ENCODE measurements at regions not wholly inside any gene's neighbourhood (a gene's known extent, or its start where the extent isn't known, plus 50 kb on each side); places are given as distances from the start of the nearest gene placed in this dataset.

DNA sequence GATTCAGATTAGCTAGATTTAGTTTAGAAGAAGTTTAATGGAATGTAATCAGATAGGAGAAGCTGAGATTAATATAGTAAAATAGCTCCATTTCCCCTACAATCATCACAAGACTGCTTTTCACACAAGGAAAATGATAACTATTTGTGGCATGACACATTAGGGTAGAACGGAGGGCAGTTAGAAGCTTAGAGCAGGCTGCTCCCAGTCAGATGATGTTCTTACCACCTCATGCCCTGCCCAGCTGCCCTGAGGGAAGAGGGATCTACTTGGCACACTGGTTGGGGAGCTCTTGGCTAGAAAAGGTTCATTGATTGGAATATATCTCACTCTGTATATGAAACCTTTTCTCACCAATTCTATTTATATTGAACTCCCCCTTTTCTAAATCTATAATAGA is 180.7 kb upstream of the IL15 start (continued):
- TF ChIP-seq CTCF (IDR thresholded peaks at IDR 0.05 in 2 of 3, conservative IDR thresholded peaks at IDR 0.05 in 1 of 3; ENCODE audit: insufficient read depth in 2 of 3, low read depth in 1 of 3, low read length in 3 of 3): no peak

GRCh38 chr4:141457653-141458052 is 178.7 kb upstream of the IL15 start:
- Histone ChIP-seq H3K9ac (ENCODE audit: insufficient read depth in 1 of 2, low read depth in 2 of 2, low read length in 2 of 2) (no peak overlapping the region), H3K27ac (ENCODE audit: extremely low read depth, low read depth, low read length) (no peak overlapping the region), H3K36me3 (ENCODE audit: control insufficient read depth, insufficient read depth, low read length) (no peaks in the 10 kb centered on the region), H3K4me2 (ENCODE audit: insufficient read depth, low read length) (no peak overlapping the region), H3K9me1 (ENCODE audit: control insufficient read depth, insufficient read depth, low read length) (no peaks in the 10 kb centered on the region), H3K9me3 (replicated peaks; ENCODE audit: control insufficient read depth, insufficient read depth, low read depth, low read length) (no peaks in the 10 kb centered on the region; the same call in 1 of the 2 replicates), H2AFZ (ENCODE audit: low read depth, low read length) (no peak overlapping the region), H3K4me1 (replicated peaks in 1 of 2; ENCODE audit: control insufficient read depth in 2 of 2, insufficient read depth in 2 of 2, low read length in 2 of 2) (no peaks in the 10 kb centered on the region), H3K27me3 (ENCODE audit: control insufficient read depth in 2 of 2, insufficient read depth in 2 of 2, low read length in 2 of 2) (no peaks in the 10 kb centered on the region), H4K20me1 (replicated peaks; ENCODE audit: control insufficient read depth, insufficient read depth, low read length) (no peaks in the 10 kb centered on the region), H3K4me3 (no peak overlapping the region), H3K79me2 (ENCODE audit: control insufficient read depth, insufficient read depth, low read length) (no peaks in the 10 kb centered on the region; the same call in 2 of the 3 replicates)
- in situ Hi-C loops (cut with MboI) (no loop called here), intact Hi-C loops (cut with micrococcal nuclease) (no loop called here)
- POLR2A ChIA-PET: no interaction called here
- FAIRE-seq (no peak), ATAC-seq (no peak), DNase-seq (ENCODE audit: extremely low read depth in 1 of 4, low spot score in 3 of 4) (no peak)
- CTCF ChIA-PET (ENCODE audit: low intra/inter-chr PET ratio): no interaction called here
- BruUV-seq (replicated peaks): no TSS peak
- TF ChIP-seq SRSF9 (IDR thresholded peaks at IDR 0.05; ENCODE audit: borderline replicate concordance, low read depth, low read length): no peak
- no peak for TF ChIP-seq ZNF644 (tag; IDR thresholded peaks at IDR 0.05; ENCODE audit: low read depth)
- no peak for TF ChIP-seq TRIM28 (IDR thresholded peaks at IDR 0.05)
- TF ChIP-seq RBM39 (optimal IDR thresholded peaks at IDR 0.05; ENCODE audit: low read depth, low read length): no peak
- TF ChIP-seq ZBTB2 (IDR thresholded peaks at IDR 0.05): no peak
- no peak for TF ChIP-seq CEBPB (tag; IDR thresholded peaks at IDR 0.05)
- no peak for TF ChIP-seq ZBTB8A (IDR thresholded peaks at IDR 0.05; ENCODE audit: partially characterized antibody)
- no peak for TF ChIP-seq DDX20 (tag; IDR thresholded peaks at IDR 0.05; ENCODE audit: low read depth)
- TF ChIP-seq SP1 (CRISPR knock-in tag; IDR thresholded peaks at IDR 0.05): no peak
- TF ChIP-seq, protein P1, sequence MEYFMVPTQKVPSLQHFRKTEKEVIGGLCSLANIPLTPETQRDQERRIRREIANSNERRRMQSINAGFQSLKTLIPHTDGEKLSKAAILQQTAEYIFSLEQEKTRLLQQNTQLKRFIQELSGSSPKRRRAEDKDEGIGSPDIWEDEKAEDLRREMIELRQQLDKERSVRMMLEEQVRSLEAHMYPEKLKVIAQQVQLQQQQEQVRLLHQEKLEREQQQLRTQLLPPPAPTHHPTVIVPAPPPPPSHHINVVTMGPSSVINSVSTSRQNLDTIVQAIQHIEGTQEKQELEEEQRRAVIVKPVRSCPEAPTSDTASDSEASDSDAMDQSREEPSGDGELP (CRISPR knock-in tag; IDR thresholded peaks at IDR 0.05; ENCODE audit: borderline replicate concordance): no peak
- no peak for TF ChIP-seq TCF7L2 (IDR thresholded peaks at IDR 0.05; ENCODE audit: low read depth, low read length)
- TF ChIP-seq, protein P2, sequence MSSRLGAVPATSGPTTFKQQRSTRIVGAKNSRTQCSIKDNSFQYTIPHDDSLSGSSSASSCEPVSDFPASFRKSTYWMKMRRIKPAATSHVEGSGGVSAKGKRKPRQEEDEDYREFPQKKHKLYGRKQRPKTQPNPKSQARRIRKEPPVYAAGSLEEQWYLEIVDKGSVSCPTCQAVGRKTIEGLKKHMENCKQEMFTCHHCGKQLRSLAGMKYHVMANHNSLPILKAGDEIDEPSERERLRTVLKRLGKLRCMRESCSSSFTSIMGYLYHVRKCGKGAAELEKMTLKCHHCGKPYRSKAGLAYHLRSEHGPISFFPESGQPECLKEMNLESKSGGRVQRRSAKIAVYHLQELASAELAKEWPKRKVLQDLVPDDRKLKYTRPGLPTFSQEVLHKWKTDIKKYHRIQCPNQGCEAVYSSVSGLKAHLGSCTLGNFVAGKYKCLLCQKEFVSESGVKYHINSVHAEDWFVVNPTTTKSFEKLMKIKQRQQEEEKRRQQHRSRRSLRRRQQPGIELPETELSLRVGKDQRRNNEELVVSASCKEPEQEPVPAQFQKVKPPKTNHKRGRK (tag; IDR thresholded peaks at IDR 0.05): no peak
- WGBS (ENCODE audit: insufficient coverage, low coverage, missing lambda C conversion rate): 0% methylated on average over 1 of the region's 1 CpG
